IMR-90 (cell line): ENCODE measurements at regions not wholly inside any gene's neighbourhood (a gene's known extent, or its start where the extent isn't known, plus 50 kb on each side); places are given as distances from the start of the nearest gene placed in this dataset.

Experiments
- ATAC-seq: fragments of 200-7000 bp; cut with Tn5 transposase; 2 replicates; pipeline ENCODE4 v1.9.1; 2020; ENCODE audit warnings: low read depth, mild to moderate bottlenecking, moderate library complexity
- BruUV-seq: library from RNA; stranded (reverse); fragments of 400-500 nt; replicated peaks from 2 replicates; lab custom pipeline; 2021; lab: Mats Ljungman, UMichigan
- CTCF ChIA-PET: fragments of 300-600 bp; formaldehyde crosslinking; extraction: SDS; loops from one replicate; lab custom pipeline; 2021; ENCODE audit warnings: antibody characterized with exemption; lab: Yijun Ruan, JAX
- POLR2A ChIA-PET: fragments of 300-600 bp; sonication (Branson Sonifier 250); formaldehyde crosslinking; loops from one replicate; lab custom pipeline; 2022; ENCODE audit warnings: antibody characterized with exemption; ENCODE audit not compliant: unreplicated experiment; lab: Charles Lee
- DNase-seq: peaks from one replicate; pipeline ENCODE4 v3.0.0; 2013
- H2AFZ ChIP-seq: replicated peaks from 2 replicates; pipeline ENCODE3; 2013; ENCODE audit warnings: low read length, mild to moderate bottlenecking; ENCODE audit not compliant: poor library complexity
- H2AK5ac ChIP-seq: 2 replicates; pipeline ENCODE4 v1.6.1; 2013; ENCODE audit warnings: low read depth, low read length, inconsistent platforms
- H2AK9ac ChIP-seq: replicated peaks from 2 replicates; pipeline ENCODE3; 2013; ENCODE audit warnings: mild to moderate bottlenecking, low read depth, low read length, moderate library complexity; ENCODE audit not compliant: poor library complexity
- H2BK120ac ChIP-seq: 2 replicates; pipeline ENCODE4 v1.6.1; 2013; ENCODE audit warnings: low read depth, low read length, inconsistent platforms
- H2BK15ac ChIP-seq: 3 replicates; pipeline ENCODE4 v1.6.1; 2013; ENCODE audit warnings: low read depth, low read length, inconsistent platforms
- H2BK20ac ChIP-seq: 2 replicates; pipeline ENCODE4 v1.6.1; 2013; ENCODE audit warnings: low read depth, mild to moderate bottlenecking, inconsistent platforms, low read length, moderate library complexity
- H2BK5ac ChIP-seq: 2 replicates; pipeline ENCODE4 v1.6.1; 2013; ENCODE audit warnings: mild to moderate bottlenecking, low read depth, low read length, inconsistent platforms; ENCODE audit not compliant: poor library complexity, severe bottlenecking
- H3K14ac ChIP-seq: replicated peaks from 2 replicates; pipeline ENCODE4 v1.6.1; 2013; ENCODE audit warnings: low read depth, low read length, inconsistent platforms
- H3K18ac ChIP-seq: 2 replicates; pipeline ENCODE4 v1.6.1; 2013; ENCODE audit warnings: low read depth, low read length, control low read depth
- H3K23ac ChIP-seq: 2 replicates; pipeline ENCODE4 v1.6.1; 2013; ENCODE audit warnings: low read depth, low read length, inconsistent platforms
- H3K27ac ChIP-seq: 2 replicates; pipeline ENCODE4 v1.5.1; 2013; ENCODE audit warnings: mild to moderate bottlenecking, control low read depth, low read length; ENCODE audit not compliant: insufficient read depth
- H3K27me3 ChIP-seq: 2 replicates; pipeline ENCODE4 v1.6.1; 2013; ENCODE audit warnings: low read length; ENCODE audit not compliant: control insufficient read depth, insufficient read depth
- H3K36me3 ChIP-seq: 2 replicates; pipeline ENCODE4 v1.6.1; 2013; ENCODE audit warnings: low read length, mixed read lengths; ENCODE audit not compliant: control insufficient read depth, insufficient read depth
- H3K4ac ChIP-seq: 2 replicates; pipeline ENCODE4 v1.6.1; 2013; ENCODE audit warnings: low read depth, low read length, inconsistent platforms
- H3K4me1 ChIP-seq: 2 replicates; pipeline ENCODE4 v1.6.1; 2013; ENCODE audit warnings: low read length, mixed read lengths; ENCODE audit not compliant: control insufficient read depth, insufficient read depth
- H3K4me2 ChIP-seq: 2 replicates; pipeline ENCODE4 v1.6.1; 2013; ENCODE audit warnings: low read depth, mild to moderate bottlenecking, control low read depth, low read length, moderate library complexity
- H3K4me3 ChIP-seq: 2 replicates; pipeline ENCODE4 v1.5.1; 2013; ENCODE audit warnings: low read depth, mild to moderate bottlenecking, control low read depth, low read length, moderate library complexity; ENCODE audit not compliant: insufficient read depth
- H3K56ac ChIP-seq: 2 replicates; pipeline ENCODE4 v1.6.1; 2013; ENCODE audit warnings: low read length, inconsistent platforms; ENCODE audit not compliant: insufficient read depth; ENCODE audit errors: extremely low read depth
- H3K79me1 ChIP-seq, 2 experiments: 2 replicates each; pipeline ENCODE4 v1.6.1; 2013; ENCODE audit warnings: low read length in 2 of 2, inconsistent platforms in 1 of 2, low read depth in 1 of 2
- H3K9ac ChIP-seq: 2 replicates; pipeline ENCODE4 v1.6.1; 2013; ENCODE audit warnings: low read depth, low read length, control low read depth
- H3K9me1 ChIP-seq: 2 replicates; pipeline ENCODE4 v1.6.1; 2013; ENCODE audit warnings: low read length, inconsistent platforms; ENCODE audit not compliant: insufficient read depth
- H3K9me3 ChIP-seq: 2 replicates; pipeline ENCODE4 v1.6.1; 2013; ENCODE audit warnings: low read length; ENCODE audit not compliant: control insufficient read depth, insufficient read depth
- H4K20me1 ChIP-seq: 2 replicates; pipeline ENCODE4 v1.6.1; 2013; ENCODE audit warnings: low read length, inconsistent platforms; ENCODE audit not compliant: insufficient read depth
- H4K5ac ChIP-seq: 2 replicates; pipeline ENCODE4 v1.6.1; 2013; ENCODE audit warnings: mild to moderate bottlenecking, low read depth, low read length, control low read depth
- H4K8ac ChIP-seq, 2 experiments: 2 replicates each; pipeline ENCODE4 v1.6.1; 2013; ENCODE audit warnings: low read depth in 2 of 2, low read length in 2 of 2, control low read depth in 1 of 2, inconsistent platforms in 1 of 2
- H4K91ac ChIP-seq: 2 replicates; pipeline ENCODE4 v1.6.1; 2013; ENCODE audit warnings: low read depth, low read length, inconsistent platforms; ENCODE audit not compliant: insufficient read depth
- CTCF ChIP-seq: conservative IDR thresholded peaks from 2 replicates; pipeline ENCODE4 v1.5.1; 2012; ENCODE audit warnings: mild to moderate bottlenecking, low read depth, low read length, improper control_type of control experiment
- ELK1 ChIP-seq: fragments of 150-350 bp; IDR thresholded peaks from 2 replicates; pipeline ENCODE4 v1.6.1; 2016; ENCODE audit warnings: low read depth, mild to moderate bottlenecking, low read length, moderate library complexity, borderline replicate concordance
- MAFK ChIP-seq: IDR thresholded peaks from 2 replicates; pipeline ENCODE4 v1.6.1; 2012; ENCODE audit warnings: low read depth, low read length, improper control_type of control experiment
- NFE2L2 ChIP-seq: fragments of 150-350 bp; IDR thresholded peaks from 2 replicates; pipeline ENCODE4 v1.6.1; 2016; ENCODE audit warnings: low read depth, mild to moderate bottlenecking, low read length
- RCOR1 ChIP-seq: IDR thresholded peaks from 2 replicates; pipeline ENCODE4 v1.6.1; 2012; ENCODE audit warnings: mild to moderate bottlenecking, low read length, improper control_type of control experiment; ENCODE audit not compliant: insufficient replicate concordance
- RFX5 ChIP-seq: IDR thresholded peaks from 2 replicates; pipeline ENCODE4 v1.8.0; 2012; ENCODE audit warnings: low read depth, mild to moderate bottlenecking, low read length, moderate library complexity
- WGBS, 2 experiments: methylation state at CpG; one replicate each; pipeline versions ENCODE4 v1.1.5 to v1.1.7; 2013; ENCODE audit warnings: missing lambda C conversion rate in 2 of 2; ENCODE audit not compliant: insufficient read length in 1 of 2; ENCODE audit errors: extremely low coverage in 2 of 2; 5-methylcytosine and 5-hydroxymethylcytosine counted together
- dilution Hi-C: fragments of 300-500 bp; cut with HindIII; formaldehyde crosslinking; loops from one replicate; pipeline ENCODE4 v1.14.3; 2018; ENCODE audit warnings: low sequenced_read_pairs; ENCODE audit not compliant: unreplicated experiment
- in situ Hi-C: fragments of 300-500 bp; cut with MboI; formaldehyde crosslinking; loops from 3 replicates; pipeline ENCODE4 v1.14.3; 2019; ENCODE audit warnings: low sequenced_read_pairs, inconsistent platforms, mixed read lengths
- intact Hi-C: fragments of 100-400 bp; cut with micrococcal nuclease; formaldehyde crosslinking; loops from 2 replicates; pipeline ENCODE4 v1.10.0; 2022

GRCh38 chr7:22610263-22610662 is 110.3 kb upstream of the STEAP1B start:
- BruUV-seq, result no TSS peak
- peaks cover 17% of the 10 kb centered on the region for H3K4me1 ChIP-seq
- no peak for TF ChIP-seq MAFK
- no peak for TF ChIP-seq RFX5
- TF ChIP-seq RCOR1, result no peak
- TF ChIP-seq ELK1, result no peak
- no peak for TF ChIP-seq NFE2L2
- TF ChIP-seq CTCF, result no peak
- H3K4me3 ChIP-seq, result no peak overlapping the region
- H3K4ac ChIP-seq, result peak overlapping the region; percentile 67
- no peaks in the 10 kb centered on the region for H4K20me1 ChIP-seq
- peak overlapping the region; percentile 19; the same call in 1 of the 3 replicates for H2BK15ac ChIP-seq
- no peaks in the 10 kb centered on the region for H3K36me3 ChIP-seq
- no peak overlapping the region for H4K5ac ChIP-seq
- peak overlapping the region; percentile 69 for H2BK20ac ChIP-seq
- H3K56ac ChIP-seq, result no peak overlapping the region
- WGBS, 2 experiments, result 89% methylated on average over 3 of the region's 3 CpGs; no CpG with 5 or more reads in 1 of the 2 experiments
- no peaks in the 10 kb centered on the region for H3K79me1 ChIP-seq
- H3K4me2 ChIP-seq, result no peak overlapping the region
- DNase-seq (no peak), ATAC-seq (no peak)
- H3K27ac ChIP-seq, result peak overlapping the region; percentile 11; the same call in 1 of the 2 replicates
- intact Hi-C loops, result no loop called here
- no peak overlapping the region for H2AK9ac ChIP-seq
- no peak overlapping the region for H3K9ac ChIP-seq
- H3K9me1 ChIP-seq, result peaks cover 7% of the 10 kb centered on the region
- ChIA-PET CTCF (interaction anchor here (0.8 to 0.9 kb wide), 2 partner anchors 17 to 23 kb away, joined by 3 to 4 read pairs; no protein-coding TSS in a partner anchor), POLR2A (no interaction called here)
- no peaks in the 10 kb centered on the region for H3K27me3 ChIP-seq
- no peaks in the 10 kb centered on the region for H3K9me3 ChIP-seq
- dilution Hi-C loops, result no loop called here
- peak overlapping the region; percentile 31; the same call in 1 of the 2 replicates for H3K14ac ChIP-seq
- H2AFZ ChIP-seq, result no peak overlapping the region
- peak overlapping the region; percentile 45 for H2BK5ac ChIP-seq
- H4K91ac ChIP-seq, result peak overlapping the region; percentile 12; the same call in 1 of the 2 replicates
- in situ Hi-C loops, result no loop called here
- H2BK120ac ChIP-seq, result peak overlapping the region; percentile 40
- no peak overlapping the region for H3K23ac ChIP-seq
- H2AK5ac ChIP-seq, result peak overlapping the region; percentile 48; the same call in 1 of the 2 replicates
- peak overlapping the region; percentile 34 for H3K18ac ChIP-seq
- H4K8ac ChIP-seq, result peak overlapping the region in 1 of 2 experiments; percentile 32; a peak in 1 of 4 replicates
